ENCODE measurements at regions not wholly inside any gene's neighbourhood (a gene's known extent, or its start where the extent isn't known, plus 50 kb on each side); places are given as distances from the start of the nearest gene placed in this dataset.

- TF ChIP-seq EZH2 (IDR thresholded peaks at IDR 0.05; ENCODE audit: low read depth) (no peak), CTCF (conservative IDR thresholded peaks at IDR 0.05) (no peak)
These were observed 211.6 kb downstream of the PCDH20 start for GRCh38 chr13:61204025-61204424.
